Esophagus muscularis mucosa (tissue), 4 donors: ENCODE measurements at regions not wholly inside any gene's neighbourhood (a gene's known extent, or its start where the extent isn't known, plus 50 kb on each side); places are given as distances from the start of the nearest gene placed in this dataset.

ENCODE experiments used
- DNase-seq: peaks from one replicate; pipeline ENCODE4 v3.0.0-alpha.2; 2017; ENCODE audit errors: extremely low spot score
- H3K27ac ChIP-seq, 4 donors: fragments of 200-600 bp; sonication (generic); replicated peaks in 1 of 4; 1 replicate in 3 of 4; 2 replicates in 1 of 4; pipeline ENCODE4 v1.5.1; 2016 to 2019; ENCODE audit warnings: mild to moderate bottlenecking in 1 of 4
- H3K27me3 ChIP-seq, 4 donors: fragments of 200-600 bp; sonication (generic); one replicate each; pipeline versions ENCODE4 v1.5.1 to v1.6.0; 2016 to 2019
- H3K36me3 ChIP-seq, 4 donors: fragments of 200-600 bp; sonication (generic); one replicate each; pipeline ENCODE4 v1.5.1; 2016 to 2019
- H3K4me1 ChIP-seq, 4 donors: fragments of 200-600 bp; sonication (generic); one replicate each; pipeline ENCODE4 v1.5.1; 2016 to 2019
- H3K4me3 ChIP-seq, 4 donors: fragments of 200-600 bp; sonication (generic); 1 replicate in 2 of 4; 2 replicates in 2 of 4; pipeline ENCODE4 v1.5.1; 2016 to 2019; ENCODE audit warnings: mild to moderate bottlenecking in 4 of 4, moderate library complexity in 1 of 4
- H3K9me3 ChIP-seq, 4 donors: fragments of 200-600 bp; sonication (generic); 1 replicate in 3 of 4; 2 replicates in 1 of 4; pipeline ENCODE4 v1.5.1; 2016 to 2019
- EP300 ChIP-seq: sonication (generic); formaldehyde crosslinking; IDR thresholded peaks from one replicate; pipeline ENCODE4 v1.6.1; 2017; ENCODE audit warnings: antibody characterized with exemption
- POLR2A ChIP-seq: fragments of 450-650 bp; IDR thresholded peaks from one replicate; pipeline ENCODE4 v1.6.1; 2017; ENCODE audit warnings: antibody characterized with exemption, moderate library complexity, mild to moderate bottlenecking, low read depth
- POLR2AphosphoS5 ChIP-seq, 2 donors: sonication (generic); formaldehyde crosslinking; IDR thresholded peaks; one replicate each; pipeline ENCODE4 v1.6.1; 2017; ENCODE audit warnings: antibody characterized with exemption in 2 of 2
- WGBS: methylation state at CpG from one replicate; pipeline ENCODE4 v1.1.5; 2018; 5-methylcytosine and 5-hydroxymethylcytosine counted together
- intact Hi-C: fragments of 100-400 bp; cut with DNase I; formaldehyde crosslinking; loops from one replicate; pipeline ENCODE4 v1.15.1; 2023
- TF ChIP-seq, protein P1 (sequence below), 3 experiments: fragments of 200-600 bp in 2 of 3; fragments of 450-650 bp in 1 of 3; sonication (generic) in 2 of 3; IDR thresholded peaks; one replicate each; pipeline ENCODE4 v1.5.1; 2017 to 2019; ENCODE audit warnings: antibody characterized with exemption in 3 of 3, mild to moderate bottlenecking in 2 of 3, moderate library complexity in 1 of 3

DNA sequence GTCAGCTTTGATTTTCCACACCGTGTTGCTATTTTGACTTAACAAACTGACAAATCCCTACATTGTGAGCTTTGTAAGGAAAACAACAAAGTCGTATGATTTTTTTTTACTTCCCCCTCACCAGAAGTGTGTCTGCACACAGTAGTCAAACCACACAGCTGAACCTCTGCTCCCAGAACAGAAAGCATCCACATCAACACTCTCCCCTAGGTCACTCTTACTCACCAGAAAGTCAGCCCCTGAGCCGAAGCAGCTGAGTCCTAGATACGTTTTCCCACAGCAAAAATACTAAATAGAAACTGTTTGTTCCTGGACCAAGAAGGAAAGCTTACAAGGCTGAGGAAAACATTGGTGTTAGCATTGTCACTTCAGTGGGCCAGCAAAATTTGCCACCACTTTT is 305.7 kb downstream of the DHX15 start:
- Histone ChIP-seq H3K27ac (no peak overlapping the region), H3K36me3 (no peaks in the 10 kb centered on the region), H3K27me3 (no peaks in the 10 kb centered on the region), H3K4me1 (peaks cover 0 to 15% (median 9%) of the 10 kb centered on the region in 4 donors), H3K9me3 (no peaks in the 10 kb centered on the region), H3K4me3 (no peak overlapping the region)
- no peak for TF ChIP-seq POLR2AphosphoS5 (IDR thresholded peaks at IDR 0.05)
- TF ChIP-seq, protein P1, sequence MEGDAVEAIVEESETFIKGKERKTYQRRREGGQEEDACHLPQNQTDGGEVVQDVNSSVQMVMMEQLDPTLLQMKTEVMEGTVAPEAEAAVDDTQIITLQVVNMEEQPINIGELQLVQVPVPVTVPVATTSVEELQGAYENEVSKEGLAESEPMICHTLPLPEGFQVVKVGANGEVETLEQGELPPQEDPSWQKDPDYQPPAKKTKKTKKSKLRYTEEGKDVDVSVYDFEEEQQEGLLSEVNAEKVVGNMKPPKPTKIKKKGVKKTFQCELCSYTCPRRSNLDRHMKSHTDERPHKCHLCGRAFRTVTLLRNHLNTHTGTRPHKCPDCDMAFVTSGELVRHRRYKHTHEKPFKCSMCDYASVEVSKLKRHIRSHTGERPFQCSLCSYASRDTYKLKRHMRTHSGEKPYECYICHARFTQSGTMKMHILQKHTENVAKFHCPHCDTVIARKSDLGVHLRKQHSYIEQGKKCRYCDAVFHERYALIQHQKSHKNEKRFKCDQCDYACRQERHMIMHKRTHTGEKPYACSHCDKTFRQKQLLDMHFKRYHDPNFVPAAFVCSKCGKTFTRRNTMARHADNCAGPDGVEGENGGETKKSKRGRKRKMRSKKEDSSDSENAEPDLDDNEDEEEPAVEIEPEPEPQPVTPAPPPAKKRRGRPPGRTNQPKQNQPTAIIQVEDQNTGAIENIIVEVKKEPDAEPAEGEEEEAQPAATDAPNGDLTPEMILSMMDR (IDR thresholded peaks at IDR 0.05) = no peak
- intact Hi-C loops = no loop called here
- 70% methylated on average over 4 of the region's 4 CpGs for WGBS
- DNase-seq = no peak

GRCh38 chr4:24274381-24274941 is 309.9 kb downstream of the DHX15 start:
- no peak overlapping the region for H3K4me3 ChIP-seq
- TF ChIP-seq, protein P1 (IDR thresholded peaks at IDR 0.05) = no peak
- TF ChIP-seq POLR2A (no peak), EP300 (no peak), POLR2AphosphoS5 (IDR thresholded peaks at IDR 0.05) (no peak)
- H3K9me3 ChIP-seq = no peaks in the 10 kb centered on the region
- H3K27ac ChIP-seq = no peak overlapping the region
- H3K4me1 ChIP-seq = peaks cover 0 to 1% (median under 1%) of the 10 kb centered on the region in 4 donors
- H3K27me3 ChIP-seq = no peaks in the 10 kb centered on the region
- DNase-seq = no peak
- WGBS = 72% methylated on average over 3 of the region's 3 CpGs
- intact Hi-C loops = no loop called here
- H3K36me3 ChIP-seq = no peaks in the 10 kb centered on the region

DNA sequence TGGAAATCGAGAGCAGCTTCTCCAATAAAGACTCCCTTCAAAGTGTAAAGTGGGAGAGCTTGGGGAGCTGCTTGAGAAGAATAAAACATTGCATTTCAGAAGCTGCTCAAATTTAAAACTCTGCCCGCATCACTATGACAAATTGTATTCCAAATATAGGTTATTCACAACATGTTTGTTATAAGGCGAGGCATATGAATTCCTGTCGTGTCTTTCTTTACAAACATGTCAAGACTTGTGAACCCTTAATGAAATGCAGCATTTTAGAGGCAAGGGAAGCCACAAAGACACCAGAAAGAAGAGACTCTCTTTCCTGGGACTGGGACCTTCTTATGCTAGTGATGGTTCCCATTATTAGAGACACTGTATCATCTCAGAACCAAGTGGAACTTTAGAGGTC is 311.2 kb downstream of the DHX15 start:
- Histone ChIP-seq H3K9me3 (no peaks in the 10 kb centered on the region), H3K36me3 (no peaks in the 10 kb centered on the region), H3K4me1 (no peaks in the 10 kb centered on the region), H3K27ac (no peak overlapping the region), H3K27me3 (no peaks in the 10 kb centered on the region), H3K4me3 (no peak overlapping the region)
- TF ChIP-seq POLR2AphosphoS5 (IDR thresholded peaks at IDR 0.05) = no peak
- no peak for TF ChIP-seq POLR2A
- TF ChIP-seq EP300 = no peak
- TF ChIP-seq, protein P1 (IDR thresholded peaks at IDR 0.05) = no peak
- intact Hi-C loops = no loop called here
- no peak for DNase-seq
- 83% methylated on average over 4 of the region's 4 CpGs for WGBS

DNA sequence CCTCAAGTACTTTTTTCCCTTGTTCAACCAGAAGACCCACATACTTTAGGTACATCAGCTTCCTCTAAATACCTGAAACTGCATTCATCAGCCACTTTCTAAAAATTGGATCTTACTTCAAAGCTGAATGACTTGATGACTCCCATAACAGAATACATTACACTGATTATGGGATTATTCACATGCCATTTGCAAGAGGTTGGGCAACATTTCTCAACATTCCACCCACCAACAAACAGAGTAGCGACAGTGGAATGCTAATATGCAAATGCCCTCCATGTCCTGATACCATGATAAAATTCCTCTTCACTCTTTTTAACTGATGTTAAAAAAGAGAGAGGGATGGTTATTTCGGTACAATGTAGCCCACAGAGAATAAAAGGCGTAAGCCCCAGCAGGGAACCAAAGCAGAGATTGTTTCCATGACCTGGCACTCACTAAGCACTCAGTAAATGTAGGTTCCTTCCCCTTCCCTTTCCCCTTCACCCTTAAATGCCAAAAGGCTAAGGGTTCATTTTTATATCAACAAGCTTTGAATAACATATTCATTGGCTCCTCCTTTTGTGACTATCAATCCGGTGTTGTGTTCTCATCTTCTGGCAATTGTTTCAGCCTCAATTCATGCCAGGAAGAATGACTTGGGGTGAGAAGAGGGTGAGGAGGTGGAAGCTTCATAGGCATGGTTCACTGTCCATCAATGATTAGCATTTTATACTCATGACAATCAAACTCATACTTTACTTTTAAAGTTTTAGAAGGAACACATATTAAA is 317.2 kb downstream of the DHX15 start:
- no peak overlapping the region for H3K4me3 ChIP-seq
- WGBS = 82% methylated on average over 4 of the region's 4 CpGs
- no peak overlapping the region for H3K27ac ChIP-seq
- DNase-seq = no peak
- no peaks in the 10 kb centered on the region for H3K36me3 ChIP-seq
- peaks cover 0 to 7% (median 0%) of the 10 kb centered on the region in 4 donors for H3K4me1 ChIP-seq
- no peaks in the 10 kb centered on the region for H3K9me3 ChIP-seq
- intact Hi-C loops = no loop called here
- TF ChIP-seq EP300 = no peak
- no peak for TF ChIP-seq POLR2AphosphoS5 (IDR thresholded peaks at IDR 0.05)
- TF ChIP-seq, protein P1 (IDR thresholded peaks at IDR 0.05) = no peak
- no peak for TF ChIP-seq POLR2A
- no peaks in the 10 kb centered on the region for H3K27me3 ChIP-seq
